ENCODE measurements at regions not wholly inside any gene's neighbourhood (a gene's known extent, or its start where the extent isn't known, plus 50 kb on each side); places are given as distances from the start of the nearest gene placed in this dataset.

GRCh38 chr5:93915142-93915553, 173.7 kb upstream of the POU5F2 start:
- TF ChIP-seq CTCF (conservative IDR thresholded peaks at IDR 0.05; ENCODE audit: low read depth, low read length): peak; percentile 64
- TF ChIP-seq EZH2 (IDR thresholded peaks at IDR 0.05; ENCODE audit: borderline replicate concordance, low read depth, low read length, poor library complexity, severe bottlenecking): no peak

All from A673 (cell line).